ENCODE measurements at regions not wholly inside any gene's neighbourhood (a gene's known extent, or its start where the extent isn't known, plus 50 kb on each side); places are given as distances from the start of the nearest gene placed in this dataset.

- TF ChIP-seq CTCF (IDR thresholded peaks at IDR 0.05), result no peak
- TF ChIP-seq POLR2A (IDR thresholded peaks at IDR 0.05), result no peak
Observed at GRCh38 chr13:95361686-95362085, 60.4 kb upstream of the ABCC4 start.

All from testis (tissue), 2 donors.